WTC11 (cell line): ENCODE measurements at regions not wholly inside any gene's neighbourhood (a gene's known extent, or its start where the extent isn't known, plus 50 kb on each side); places are given as distances from the start of the nearest gene placed in this dataset.

Source experiments
- ATAC-seq: fragments of 200-7000 bp; cut with Tn5 transposase; 2 replicates; pipeline ENCODE4 v1.10.0; 2021; ENCODE audit warnings: mild to moderate bottlenecking, moderate library complexity
- CTCF ChIA-PET: fragments of 300-600 bp; sonication (Branson Sonifier 250); formaldehyde crosslinking; loops from one replicate; lab custom pipeline; 2021; ENCODE audit warnings: antibody characterized with exemption; lab: Charles Lee
- POLR2A ChIA-PET: fragments of 350-600 bp; sonication (Branson Sonifier 250); formaldehyde crosslinking; loops from one replicate; lab custom pipeline; 2021; ENCODE audit warnings: antibody characterized with exemption; lab: Charles Lee
- DNase-seq: peaks from one replicate; pipeline ENCODE4 v3.0.0; 2021; ENCODE audit warnings: low spot score
- H3K27ac Mint-ChIP-seq: 2 replicates; pipeline ENCODE4 v1.8.0; 2021; ENCODE audit warnings: mixed read lengths
- H3K27me3 Mint-ChIP-seq: 2 replicates; pipeline ENCODE4 v1.8.0; 2021; ENCODE audit warnings: low read depth, mild to moderate bottlenecking, moderate library complexity, mixed read lengths
- H3K36me3 Mint-ChIP-seq: 2 replicates; pipeline ENCODE4 v1.8.0; 2021; ENCODE audit warnings: mixed read lengths
- H3K4me1 Mint-ChIP-seq: 2 replicates; pipeline ENCODE4 v1.8.0; 2022; ENCODE audit warnings: mixed read lengths
- H3K4me3 Mint-ChIP-seq: 2 replicates; pipeline ENCODE4 v1.8.0; 2021; ENCODE audit warnings: mild to moderate bottlenecking, moderate library complexity, mixed read lengths
- H3K9me3 Mint-ChIP-seq: 2 replicates; pipeline ENCODE4 v1.8.0; 2021; ENCODE audit warnings: mixed read lengths
- ATF1 ChIP-seq: sonication (generic); formaldehyde crosslinking; IDR thresholded peaks from 2 replicates; pipeline ENCODE4 v1.8.1; 2023; ENCODE audit warnings: mild to moderate bottlenecking, moderate library complexity, missing genetic modification reagents
- CREM ChIP-seq: sonication (generic); formaldehyde crosslinking; IDR thresholded peaks from 2 replicates; pipeline ENCODE4 v1.8.1; 2022; ENCODE audit warnings: mild to moderate bottlenecking, missing genetic modification reagents, moderate library complexity
- FOXJ3 ChIP-seq: sonication (generic); formaldehyde crosslinking; IDR thresholded peaks from 2 replicates; pipeline ENCODE4 v1.9.0; 2021; ENCODE audit warnings: missing genetic modification reagents, mild to moderate bottlenecking, borderline replicate concordance
- GABPB1 ChIP-seq: sonication (generic); formaldehyde crosslinking; IDR thresholded peaks from 2 replicates; pipeline ENCODE4 v1.8.1; 2023; ENCODE audit warnings: mild to moderate bottlenecking, missing genetic modification reagents
- GRHL2 ChIP-seq: fragments of 250-450 bp; sonication (Bioruptor Pico); IDR thresholded peaks from 2 replicates; pipeline ENCODE4 v1.8.0; 2022; ENCODE audit warnings: mild to moderate bottlenecking, moderate library complexity; ENCODE audit not compliant: insufficient replicate concordance, severe bottlenecking
- HMGA2 ChIP-seq: fragments of 250-450 bp; sonication (Bioruptor Pico); IDR thresholded peaks from 2 replicates; pipeline ENCODE4 v1.4.0; 2021; ENCODE audit warnings: mild to moderate bottlenecking, moderate library complexity
- KAT7 ChIP-seq: sonication (generic); formaldehyde crosslinking; IDR thresholded peaks from 2 replicates; pipeline ENCODE4 v1.8.1; 2023; ENCODE audit warnings: missing genetic modification reagents, mild to moderate bottlenecking, borderline replicate concordance
- MYBL2 ChIP-seq: sonication (generic); formaldehyde crosslinking; IDR thresholded peaks from 2 replicates; pipeline ENCODE4 v1.8.1; 2023; ENCODE audit warnings: mild to moderate bottlenecking, moderate library complexity, missing genetic modification reagents
- NR2C2 ChIP-seq: sonication (generic); formaldehyde crosslinking; IDR thresholded peaks from 2 replicates; pipeline ENCODE4 v1.8.0; 2022; ENCODE audit warnings: mild to moderate bottlenecking, missing genetic modification reagents
- RELA ChIP-seq: sonication (generic); formaldehyde crosslinking; IDR thresholded peaks from 2 replicates; pipeline ENCODE4 v1.8.1; 2022; ENCODE audit warnings: missing genetic modification reagents, mild to moderate bottlenecking, borderline replicate concordance
- SOX15 ChIP-seq: fragments of 250-450 bp; sonication (Bioruptor Pico); IDR thresholded peaks from 2 replicates; pipeline ENCODE4 v1.9.0; 2021; ENCODE audit warnings: mild to moderate bottlenecking
- TEAD1 ChIP-seq: sonication (generic); formaldehyde crosslinking; IDR thresholded peaks from 2 replicates; pipeline ENCODE4 v1.8.0; 2022; ENCODE audit warnings: mild to moderate bottlenecking, missing genetic modification reagents
- ZBTB21 ChIP-seq: sonication (generic); formaldehyde crosslinking; IDR thresholded peaks from 2 replicates; pipeline ENCODE4 v1.8.1; 2023; ENCODE audit warnings: mild to moderate bottlenecking, missing genetic modification reagents, borderline replicate concordance
- ZNF219 ChIP-seq: sonication (generic); formaldehyde crosslinking; IDR thresholded peaks from 2 replicates; pipeline ENCODE4 v1.8.0; 2023; ENCODE audit warnings: missing genetic modification reagents, mild to moderate bottlenecking, borderline replicate concordance
- ZNF263 ChIP-seq: sonication (generic); formaldehyde crosslinking; IDR thresholded peaks from 2 replicates; pipeline ENCODE4 v1.8.1; 2022; ENCODE audit warnings: low read depth, mild to moderate bottlenecking, moderate library complexity, missing genetic modification reagents
- ZNF423 ChIP-seq: fragments of 250-450 bp; sonication (Bioruptor Pico); IDR thresholded peaks from 2 replicates; pipeline ENCODE4 v2.1.2; 2022; ENCODE audit warnings: mild to moderate bottlenecking, moderate library complexity
- ZNF671 ChIP-seq: fragments of 250-450 bp; sonication (Bioruptor Pico); IDR thresholded peaks from 2 replicates; pipeline ENCODE4 v1.8.0; 2021; ENCODE audit warnings: mild to moderate bottlenecking
- TF ChIP-seq, protein P1 (sequence below): sonication (generic); formaldehyde crosslinking; IDR thresholded peaks from 2 replicates; pipeline ENCODE4 v1.8.1; 2022; ENCODE audit warnings: missing genetic modification reagents, borderline replicate concordance
- TF ChIP-seq, protein P2 (sequence below): sonication (generic); formaldehyde crosslinking; IDR thresholded peaks from 2 replicates; pipeline ENCODE4 v1.8.1; 2023; ENCODE audit warnings: mild to moderate bottlenecking, moderate library complexity, missing genetic modification reagents
- TF ChIP-seq, protein P3 (sequence below): sonication (generic); formaldehyde crosslinking; IDR thresholded peaks from 2 replicates; pipeline ENCODE4 v1.8.0; 2022; ENCODE audit warnings: mild to moderate bottlenecking, missing genetic modification reagents
- TF ChIP-seq, protein P4 (sequence below): sonication (generic); formaldehyde crosslinking; IDR thresholded peaks from 2 replicates; pipeline ENCODE4 v1.8.1; 2023; ENCODE audit warnings: mild to moderate bottlenecking, missing genetic modification reagents
- TF ChIP-seq, protein P5 (sequence below): sonication (generic); formaldehyde crosslinking; IDR thresholded peaks from 2 replicates; pipeline ENCODE4 v1.8.0; 2022; ENCODE audit warnings: mild to moderate bottlenecking, missing genetic modification reagents
- TF ChIP-seq, protein P6 (sequence below): fragments of 250-450 bp; sonication (Bioruptor Pico); IDR thresholded peaks from 2 replicates; pipeline ENCODE4 v1.8.0; 2021; ENCODE audit warnings: mild to moderate bottlenecking
- TF ChIP-seq, protein P7 (sequence below): sonication (generic); formaldehyde crosslinking; IDR thresholded peaks from 2 replicates; pipeline ENCODE4 v1.8.1; 2022; ENCODE audit warnings: mild to moderate bottlenecking, moderate library complexity, missing genetic modification reagents
- TF ChIP-seq, protein P8 (sequence below): fragments of 250-450 bp; sonication (Bioruptor Pico); IDR thresholded peaks from 2 replicates; pipeline ENCODE4 v2.1.2; 2022; ENCODE audit warnings: mild to moderate bottlenecking, moderate library complexity
- TF ChIP-seq, protein P9 (sequence below): sonication (generic); formaldehyde crosslinking; conservative IDR thresholded peaks from 2 replicates; pipeline ENCODE4 v1.8.1; 2022; ENCODE audit warnings: mild to moderate bottlenecking, missing genetic modification reagents

DNA sequence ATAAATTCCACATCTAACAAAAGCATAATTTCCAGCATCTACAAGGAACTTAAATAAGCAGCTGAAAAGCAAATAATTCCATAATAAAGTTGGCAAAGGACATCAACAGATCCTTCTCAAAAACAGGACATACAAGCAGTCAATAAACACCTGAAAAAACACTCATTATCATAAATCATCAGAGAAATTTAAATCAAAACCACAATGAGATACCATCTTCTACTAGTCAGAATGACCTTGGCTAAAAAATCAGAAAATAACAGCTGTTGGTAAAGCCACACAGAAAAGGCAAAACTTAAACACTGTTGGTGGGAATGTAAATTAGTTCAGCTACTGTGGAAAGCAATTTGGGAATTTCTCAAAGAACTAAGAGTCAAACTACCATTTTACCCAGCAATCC lies 1371.1 kb upstream of the ACO1 start:
- Mint-ChIP-seq H3K9me3 (peaks cover 22% of the 10 kb centered on the region), H3K4me1 (peaks cover 12% of the 10 kb centered on the region), H3K4me3 (no peak overlapping the region), H3K27ac (no peak overlapping the region), H3K36me3 (no peaks in the 10 kb centered on the region), H3K27me3 (no peaks in the 10 kb centered on the region)
- DNase-seq (no peak), ATAC-seq (no peak)
- TF ChIP-seq CREM (CRISPR knock-in tag): no peak
- TF ChIP-seq ZNF423 (CRISPR knock-in tag): no peak
- TF ChIP-seq, protein P1, sequence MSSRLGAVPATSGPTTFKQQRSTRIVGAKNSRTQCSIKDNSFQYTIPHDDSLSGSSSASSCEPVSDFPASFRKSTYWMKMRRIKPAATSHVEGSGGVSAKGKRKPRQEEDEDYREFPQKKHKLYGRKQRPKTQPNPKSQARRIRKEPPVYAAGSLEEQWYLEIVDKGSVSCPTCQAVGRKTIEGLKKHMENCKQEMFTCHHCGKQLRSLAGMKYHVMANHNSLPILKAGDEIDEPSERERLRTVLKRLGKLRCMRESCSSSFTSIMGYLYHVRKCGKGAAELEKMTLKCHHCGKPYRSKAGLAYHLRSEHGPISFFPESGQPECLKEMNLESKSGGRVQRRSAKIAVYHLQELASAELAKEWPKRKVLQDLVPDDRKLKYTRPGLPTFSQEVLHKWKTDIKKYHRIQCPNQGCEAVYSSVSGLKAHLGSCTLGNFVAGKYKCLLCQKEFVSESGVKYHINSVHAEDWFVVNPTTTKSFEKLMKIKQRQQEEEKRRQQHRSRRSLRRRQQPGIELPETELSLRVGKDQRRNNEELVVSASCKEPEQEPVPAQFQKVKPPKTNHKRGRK (CRISPR knock-in tag): no peak
- no peak for TF ChIP-seq ATF1
- no peak for TF ChIP-seq MYBL2
- TF ChIP-seq, protein P2, sequence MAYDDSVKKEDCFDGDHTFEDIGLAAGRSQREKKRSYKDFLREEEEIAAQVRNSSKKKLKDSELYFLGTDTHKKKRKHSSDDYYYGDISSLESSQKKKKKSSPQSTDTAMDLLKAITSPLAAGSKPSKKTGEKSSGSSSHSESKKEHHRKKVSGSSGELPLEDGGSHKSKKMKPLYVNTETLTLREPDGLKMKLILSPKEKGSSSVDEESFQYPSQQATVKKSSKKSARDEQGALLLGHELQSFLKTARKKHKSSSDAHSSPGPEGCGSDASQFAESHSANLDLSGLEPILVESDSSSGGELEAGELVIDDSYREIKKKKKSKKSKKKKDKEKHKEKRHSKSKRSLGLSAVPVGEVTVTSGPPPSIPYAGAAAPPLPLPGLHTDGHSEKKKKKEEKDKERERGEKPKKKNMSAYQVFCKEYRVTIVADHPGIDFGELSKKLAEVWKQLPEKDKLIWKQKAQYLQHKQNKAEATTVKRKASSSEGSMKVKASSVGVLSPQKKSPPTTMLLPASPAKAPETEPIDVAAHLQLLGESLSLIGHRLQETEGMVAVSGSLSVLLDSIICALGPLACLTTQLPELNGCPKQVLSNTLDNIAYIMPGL (CRISPR knock-in tag): no peak
- TF ChIP-seq, protein P3, sequence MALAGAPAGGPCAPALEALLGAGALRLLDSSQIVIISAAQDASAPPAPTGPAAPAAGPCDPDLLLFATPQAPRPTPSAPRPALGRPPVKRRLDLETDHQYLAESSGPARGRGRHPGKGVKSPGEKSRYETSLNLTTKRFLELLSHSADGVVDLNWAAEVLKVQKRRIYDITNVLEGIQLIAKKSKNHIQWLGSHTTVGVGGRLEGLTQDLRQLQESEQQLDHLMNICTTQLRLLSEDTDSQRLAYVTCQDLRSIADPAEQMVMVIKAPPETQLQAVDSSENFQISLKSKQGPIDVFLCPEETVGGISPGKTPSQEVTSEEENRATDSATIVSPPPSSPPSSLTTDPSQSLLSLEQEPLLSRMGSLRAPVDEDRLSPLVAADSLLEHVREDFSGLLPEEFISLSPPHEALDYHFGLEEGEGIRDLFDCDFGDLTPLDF (CRISPR knock-in tag): no peak
- TF ChIP-seq RELA: no peak
- TF ChIP-seq ZNF219 (CRISPR knock-in tag): no peak
- no peak for TF ChIP-seq GRHL2 (CRISPR knock-in tag)
- TF ChIP-seq ZBTB21: no peak
- TF ChIP-seq HMGA2 (CRISPR knock-in tag): no peak
- TF ChIP-seq GABPB1 (CRISPR knock-in tag): no peak
- TF ChIP-seq, protein P4, sequence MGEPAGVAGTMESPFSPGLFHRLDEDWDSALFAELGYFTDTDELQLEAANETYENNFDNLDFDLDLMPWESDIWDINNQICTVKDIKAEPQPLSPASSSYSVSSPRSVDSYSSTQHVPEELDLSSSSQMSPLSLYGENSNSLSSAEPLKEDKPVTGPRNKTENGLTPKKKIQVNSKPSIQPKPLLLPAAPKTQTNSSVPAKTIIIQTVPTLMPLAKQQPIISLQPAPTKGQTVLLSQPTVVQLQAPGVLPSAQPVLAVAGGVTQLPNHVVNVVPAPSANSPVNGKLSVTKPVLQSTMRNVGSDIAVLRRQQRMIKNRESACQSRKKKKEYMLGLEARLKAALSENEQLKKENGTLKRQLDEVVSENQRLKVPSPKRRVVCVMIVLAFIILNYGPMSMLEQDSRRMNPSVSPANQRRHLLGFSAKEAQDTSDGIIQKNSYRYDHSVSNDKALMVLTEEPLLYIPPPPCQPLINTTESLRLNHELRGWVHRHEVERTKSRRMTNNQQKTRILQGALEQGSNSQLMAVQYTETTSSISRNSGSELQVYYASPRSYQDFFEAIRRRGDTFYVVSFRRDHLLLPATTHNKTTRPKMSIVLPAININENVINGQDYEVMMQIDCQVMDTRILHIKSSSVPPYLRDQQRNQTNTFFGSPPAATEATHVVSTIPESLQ (CRISPR knock-in tag): no peak
- TF ChIP-seq ZNF671 (CRISPR knock-in tag): no peak
- TF ChIP-seq SOX15: no peak
- no peak for TF ChIP-seq KAT7 (CRISPR knock-in tag)
- TF ChIP-seq, protein P5, sequence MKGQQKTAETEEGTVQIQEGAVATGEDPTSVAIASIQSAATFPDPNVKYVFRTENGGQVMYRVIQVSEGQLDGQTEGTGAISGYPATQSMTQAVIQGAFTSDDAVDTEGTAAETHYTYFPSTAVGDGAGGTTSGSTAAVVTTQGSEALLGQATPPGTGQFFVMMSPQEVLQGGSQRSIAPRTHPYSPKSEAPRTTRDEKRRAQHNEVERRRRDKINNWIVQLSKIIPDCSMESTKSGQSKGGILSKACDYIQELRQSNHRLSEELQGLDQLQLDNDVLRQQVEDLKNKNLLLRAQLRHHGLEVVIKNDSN: no peak
- TF ChIP-seq TEAD1 (CRISPR knock-in tag): no peak
- CTCF ChIA-PET: no interaction called here
- POLR2A ChIA-PET: no interaction called here

DNA sequence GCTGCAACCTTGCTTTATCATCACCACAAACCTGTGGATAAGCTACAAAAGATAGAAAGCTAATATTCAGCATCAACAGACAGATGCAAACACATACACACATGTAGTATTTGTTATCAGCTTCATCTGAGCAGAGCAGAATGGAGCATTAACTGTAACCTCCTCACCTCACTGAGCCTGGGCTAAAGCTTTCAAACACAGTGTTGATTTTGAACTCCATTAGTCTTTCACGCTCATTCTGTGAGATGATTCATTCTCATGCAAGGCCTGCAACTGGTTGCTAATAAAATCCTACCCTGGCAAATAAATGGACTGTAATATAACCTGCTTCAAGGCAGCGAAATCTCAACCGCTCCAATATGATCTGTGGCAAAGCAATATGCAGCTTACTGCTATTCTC lies 1360.6 kb upstream of the ACO1 start:
- ChIA-PET POLR2A (no interaction called here), CTCF (no interaction called here)
- DNase-seq: no peak
- Mint-ChIP-seq H3K4me1 (peaks cover 11% of the 10 kb centered on the region), H3K4me3 (no peak overlapping the region), H3K27ac (no peak overlapping the region), H3K36me3 (no peaks in the 10 kb centered on the region), H3K9me3 (no peaks in the 10 kb centered on the region), H3K27me3 (no peaks in the 10 kb centered on the region)
- no peak for ATAC-seq
- TF ChIP-seq, protein P6, sequence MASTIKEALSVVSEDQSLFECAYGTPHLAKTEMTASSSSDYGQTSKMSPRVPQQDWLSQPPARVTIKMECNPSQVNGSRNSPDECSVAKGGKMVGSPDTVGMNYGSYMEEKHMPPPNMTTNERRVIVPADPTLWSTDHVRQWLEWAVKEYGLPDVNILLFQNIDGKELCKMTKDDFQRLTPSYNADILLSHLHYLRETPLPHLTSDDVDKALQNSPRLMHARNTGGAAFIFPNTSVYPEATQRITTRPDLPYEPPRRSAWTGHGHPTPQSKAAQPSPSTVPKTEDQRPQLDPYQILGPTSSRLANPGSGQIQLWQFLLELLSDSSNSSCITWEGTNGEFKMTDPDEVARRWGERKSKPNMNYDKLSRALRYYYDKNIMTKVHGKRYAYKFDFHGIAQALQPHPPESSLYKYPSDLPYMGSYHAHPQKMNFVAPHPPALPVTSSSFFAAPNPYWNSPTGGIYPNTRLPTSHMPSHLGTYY (CRISPR knock-in tag): no peak
- TF ChIP-seq, protein P7, sequence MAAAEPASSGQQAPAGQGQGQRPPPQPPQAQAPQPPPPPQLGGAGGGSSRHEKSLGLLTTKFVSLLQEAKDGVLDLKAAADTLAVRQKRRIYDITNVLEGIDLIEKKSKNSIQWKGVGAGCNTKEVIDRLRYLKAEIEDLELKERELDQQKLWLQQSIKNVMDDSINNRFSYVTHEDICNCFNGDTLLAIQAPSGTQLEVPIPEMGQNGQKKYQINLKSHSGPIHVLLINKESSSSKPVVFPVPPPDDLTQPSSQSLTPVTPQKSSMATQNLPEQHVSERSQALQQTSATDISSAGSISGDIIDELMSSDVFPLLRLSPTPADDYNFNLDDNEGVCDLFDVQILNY (CRISPR knock-in tag): no peak
- TF ChIP-seq, protein P8, sequence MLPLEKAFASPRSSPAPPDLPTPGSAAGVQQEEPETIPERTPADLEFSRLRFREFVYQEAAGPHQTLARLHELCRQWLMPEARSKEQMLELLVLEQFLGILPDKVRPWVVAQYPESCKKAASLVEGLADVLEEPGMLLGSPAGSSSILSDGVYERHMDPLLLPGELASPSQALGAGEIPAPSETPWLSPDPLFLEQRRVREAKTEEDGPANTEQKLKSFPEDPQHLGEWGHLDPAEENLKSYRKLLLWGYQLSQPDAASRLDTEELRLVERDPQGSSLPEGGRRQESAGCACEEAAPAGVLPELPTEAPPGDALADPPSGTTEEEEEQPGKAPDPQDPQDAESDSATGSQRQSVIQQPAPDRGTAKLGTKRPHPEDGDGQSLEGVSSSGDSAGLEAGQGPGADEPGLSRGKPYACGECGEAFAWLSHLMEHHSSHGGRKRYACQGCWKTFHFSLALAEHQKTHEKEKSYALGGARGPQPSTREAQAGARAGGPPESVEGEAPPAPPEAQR: no peak
- TF ChIP-seq SOX15 (no peak), ZNF263 (CRISPR knock-in tag) (no peak), NR2C2 (CRISPR knock-in tag) (no peak), FOXJ3 (CRISPR knock-in tag) (no peak)
- TF ChIP-seq, protein P5: no peak
- TF ChIP-seq, protein P9, sequence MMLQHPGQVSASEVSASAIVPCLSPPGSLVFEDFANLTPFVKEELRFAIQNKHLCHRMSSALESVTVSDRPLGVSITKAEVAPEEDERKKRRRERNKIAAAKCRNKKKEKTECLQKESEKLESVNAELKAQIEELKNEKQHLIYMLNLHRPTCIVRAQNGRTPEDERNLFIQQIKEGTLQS (CRISPR knock-in tag): no peak
